GM18861 (cell line): ENCODE measurements at regions not wholly inside any gene's neighbourhood (a gene's known extent, or its start where the extent isn't known, plus 50 kb on each side); places are given as distances from the start of the nearest gene placed in this dataset.
"Not testable (repeated sequence)": the region's sequence is repeated elsewhere in the genome, so short reads cannot be mapped to it uniquely, and the experiment has no call there.

Source experiments
- ATAC-seq: cut with Tn5 transposase; IDR thresholded peaks from one replicate; pipeline ENCODE4 v1.9.1; 2021; ENCODE audit not compliant: unreplicated experiment

GRCh38 chr5:82719368-82719767 is 357.8 kb downstream of the TMEM167A start:
- ATAC-seq: peak; percentile 91

- ATAC-seq: no peak
Measured at GRCh38 chr5:82717738-82718137, 359.5 kb downstream of the TMEM167A start.

- not testable (repeated sequence) for ATAC-seq
Measured at GRCh38 chr5:82714732-82715131, 362.5 kb downstream of the TMEM167A start.

- ATAC-seq: no peak
Measured at GRCh38 chr5:82713811-82714210, 363.4 kb downstream of the TMEM167A start.

GRCh38 chr5:82707741-82708140 is 369.5 kb downstream of the TMEM167A start:
- ATAC-seq: no peak

- no peak for ATAC-seq
Measured at GRCh38 chr5:82704381-82704780, 372.8 kb downstream of the TMEM167A start.

- ATAC-seq: no peak
Measured at GRCh38 chr5:82702046-82702445, 375.1 kb downstream of the TMEM167A start.

- ATAC-seq: no peak
Measured at GRCh38 chr5:82699737-82700136, 377.5 kb downstream of the TMEM167A start.

GRCh38 chr5:82698026-82698425 is 379.2 kb downstream of the TMEM167A start:
- no peak for ATAC-seq

- no peak for ATAC-seq
Measured at GRCh38 chr5:82694711-82695285, 382.4 kb downstream of the TMEM167A start.

GRCh38 chr5:82692826-82693225 is 384.4 kb downstream of the TMEM167A start:
- no peak for ATAC-seq

- ATAC-seq: no peak
Measured at GRCh38 chr5:82684659-82685058, 392.5 kb downstream of the TMEM167A start.

GRCh38 chr5:82684165-82684564 is 393.0 kb downstream of the TMEM167A start:
- ATAC-seq: no peak

- ATAC-seq: no peak
Measured at GRCh38 chr5:82679660-82680059, 397.5 kb downstream of the TMEM167A start.

GRCh38 chr5:82676661-82677060 is 398.5 kb upstream of the RPS23 start:
- ATAC-seq: peak; percentile 67

GRCh38 chr5:82674671-82675070 is 396.5 kb upstream of the RPS23 start:
- no peak for ATAC-seq

- ATAC-seq: no peak
Measured at GRCh38 chr5:82673057-82673809, 395.1 kb upstream of the RPS23 start.

GRCh38 chr5:82670692-82671091 is 392.5 kb upstream of the RPS23 start:
- no peak for ATAC-seq

- ATAC-seq: no peak
Measured at GRCh38 chr5:82669720-82670119, 391.6 kb upstream of the RPS23 start.

GRCh38 chr5:82666312-82666711 is 388.2 kb upstream of the RPS23 start:
- no peak for ATAC-seq

- ATAC-seq: no peak
Measured at GRCh38 chr5:82664732-82665131, 386.6 kb upstream of the RPS23 start.

- ATAC-seq: no peak
Measured at GRCh38 chr5:82663225-82663624, 385.1 kb upstream of the RPS23 start.

- no peak for ATAC-seq
Measured at GRCh38 chr5:82662340-82662739, 384.2 kb upstream of the RPS23 start.
